Hematopoietic multipotent progenitor cell (in vitro differentiated cells): ENCODE measurements at regions not wholly inside any gene's neighbourhood (a gene's known extent, or its start where the extent isn't known, plus 50 kb on each side); places are given as distances from the start of the nearest gene placed in this dataset.

Experiments
- DNase-seq, 3 donors: peaks; one replicate each; pipeline ENCODE4 v3.0.0-alpha.2; 2011 to 2015; ENCODE audit warnings: low read depth in 2 of 3, low spot score in 2 of 3

DNA sequence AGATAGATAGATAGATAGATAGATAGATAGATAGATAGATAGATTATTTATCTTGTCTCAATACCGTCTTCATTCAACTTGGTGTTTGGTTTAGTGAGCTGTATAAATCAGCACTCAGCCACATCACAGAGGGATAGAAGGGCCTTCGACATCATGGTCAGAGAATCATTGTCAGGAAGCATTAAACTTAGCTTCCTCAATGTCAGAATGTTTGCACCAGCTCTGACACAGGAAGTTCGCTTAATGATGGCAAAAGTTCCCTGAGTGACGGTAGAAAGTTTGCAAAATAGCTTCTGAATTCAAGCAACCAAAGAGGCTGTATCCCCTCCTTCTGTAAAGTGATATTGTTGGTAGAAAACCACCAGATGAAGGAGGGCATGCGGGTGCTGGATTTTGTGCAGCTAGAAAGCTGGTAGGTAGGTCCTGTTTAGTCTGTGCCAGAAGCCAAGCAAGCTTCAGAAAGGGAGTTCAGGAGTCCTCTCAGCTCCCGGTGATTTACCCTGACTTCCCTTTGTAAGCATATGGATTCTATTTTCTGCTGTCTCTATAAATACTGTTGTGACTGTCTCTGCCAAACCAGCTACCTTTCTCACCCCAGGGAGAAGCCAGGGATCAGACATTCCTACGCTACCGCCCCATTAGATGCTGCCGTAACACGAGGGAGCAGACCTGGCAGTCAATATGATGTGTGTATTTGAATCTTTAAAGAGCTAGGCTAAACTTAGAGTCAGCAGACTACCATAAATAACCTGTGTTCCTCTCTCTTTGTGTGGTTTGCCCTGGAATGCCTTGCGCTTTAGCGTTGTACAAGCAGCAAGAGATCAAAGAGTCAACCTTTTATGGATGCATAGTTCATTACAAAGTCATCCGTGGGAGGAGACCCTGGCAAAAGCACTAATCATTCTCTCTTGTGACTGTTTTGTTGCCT lies 200.5 kb upstream of the KIAA1217 start:
- no peak for DNase-seq

- DNase-seq, result no peak
Measured at GRCh38 chr10:24009115-24009514, 199.8 kb upstream of the KIAA1217 start.

GRCh38 chr10:24009736-24010135 lies 199.2 kb upstream of the KIAA1217 start:
- DNase-seq, result no peak

- no peak for DNase-seq
Measured at GRCh38 chr10:24010436-24010970, 198.4 kb upstream of the KIAA1217 start.

GRCh38 chr10:24012249-24012803 lies 196.6 kb upstream of the KIAA1217 start:
- DNase-seq, result no peak

- no peak for DNase-seq
Measured at GRCh38 chr10:24027107-24027506, 181.8 kb upstream of the KIAA1217 start.

- no peak for DNase-seq
Measured at GRCh38 chr10:24034571-24034970, 174.4 kb upstream of the KIAA1217 start.

DNA sequence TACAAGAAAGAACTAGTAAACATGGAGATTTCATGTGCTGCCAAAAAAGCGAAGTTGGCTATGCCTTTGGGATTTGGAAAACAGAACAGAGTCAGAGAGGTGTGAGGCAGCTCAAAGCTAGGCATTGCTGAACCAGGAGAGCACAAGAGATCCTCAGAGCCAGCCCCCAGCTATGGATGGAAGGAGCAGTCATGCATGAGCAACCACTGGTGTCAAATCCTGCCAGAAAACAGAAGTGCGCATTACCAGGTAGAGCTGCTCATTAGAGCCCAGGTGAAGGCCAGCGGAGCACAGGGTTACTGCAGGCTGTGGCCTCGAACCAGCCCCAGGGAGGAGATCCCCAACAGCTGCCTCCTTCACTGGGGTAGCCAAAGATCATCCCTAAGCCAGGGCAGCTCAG lies 173.2 kb upstream of the KIAA1217 start:
- DNase-seq, result no peak

- DNase-seq, result no peak
Measured at GRCh38 chr10:24039315-24039714, 169.6 kb upstream of the KIAA1217 start.

DNA sequence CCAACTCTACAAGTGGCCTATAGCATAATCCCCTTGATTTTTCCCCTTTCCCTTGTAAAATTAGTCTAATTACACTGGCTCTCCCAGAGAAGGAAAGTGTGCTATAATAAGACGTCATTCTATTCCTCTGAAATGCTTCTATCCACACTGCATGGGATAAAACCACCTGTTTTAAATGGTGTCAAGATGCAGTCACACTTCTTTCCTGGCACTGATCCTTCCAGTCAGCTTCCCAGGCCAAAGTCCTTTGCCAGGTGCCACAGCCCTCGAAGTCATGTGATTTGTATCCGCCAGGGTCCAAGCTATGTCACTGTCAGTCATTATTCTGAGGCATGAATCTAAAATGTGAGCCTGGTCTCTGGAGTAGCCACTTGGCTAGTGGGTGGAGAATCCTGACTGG lies 169.0 kb upstream of the KIAA1217 start:
- DNase-seq, result no peak

DNA sequence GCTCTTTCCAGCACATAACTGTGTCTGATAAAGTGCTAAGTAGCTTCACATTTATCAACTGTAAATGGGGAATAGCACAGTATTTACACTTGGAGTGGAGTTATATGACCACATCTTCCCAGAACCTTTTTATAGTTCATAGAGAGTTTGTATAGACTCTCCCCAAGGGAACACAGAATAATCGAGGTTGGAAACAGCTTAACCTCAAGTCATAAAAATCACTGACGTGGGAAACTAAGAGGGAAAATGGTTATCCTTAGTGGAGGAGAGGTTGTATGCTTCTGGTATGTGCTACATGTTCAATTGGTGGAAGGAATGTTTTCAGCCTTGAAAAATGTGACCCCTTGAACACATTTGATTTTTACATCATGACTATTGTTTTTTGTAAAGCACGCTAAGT lies 167.9 kb upstream of the KIAA1217 start:
- DNase-seq, result no peak

GRCh38 chr10:24041834-24042233 lies 167.1 kb upstream of the KIAA1217 start:
- no peak for DNase-seq

DNA sequence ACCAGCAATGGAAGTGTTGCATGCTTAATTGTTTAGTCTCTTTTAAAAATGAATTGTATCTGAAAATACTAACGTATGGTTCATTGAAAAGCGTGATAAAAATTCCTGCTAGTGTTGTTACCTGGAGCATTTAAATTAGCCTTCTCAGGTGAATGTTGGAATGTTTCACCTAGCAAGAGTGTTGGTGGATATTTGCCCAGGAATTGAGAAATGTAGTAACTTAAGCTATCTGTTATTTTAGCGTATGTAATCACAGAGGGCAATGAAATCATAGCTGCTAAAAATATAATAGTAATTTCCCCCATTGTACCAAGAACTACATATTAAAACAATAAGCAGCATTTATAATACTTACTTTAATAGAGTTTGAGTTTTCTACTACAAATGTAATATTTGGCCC lies 166.1 kb upstream of the KIAA1217 start:
- no peak for DNase-seq

GRCh38 chr10:24046060-24046459 lies 162.9 kb upstream of the KIAA1217 start:
- DNase-seq, result no peak

- DNase-seq, result no peak
Measured at GRCh38 chr10:24047176-24047575, 161.8 kb upstream of the KIAA1217 start.

GRCh38 chr10:24054421-24054820 lies 154.5 kb upstream of the KIAA1217 start:
- DNase-seq, result no peak

DNA sequence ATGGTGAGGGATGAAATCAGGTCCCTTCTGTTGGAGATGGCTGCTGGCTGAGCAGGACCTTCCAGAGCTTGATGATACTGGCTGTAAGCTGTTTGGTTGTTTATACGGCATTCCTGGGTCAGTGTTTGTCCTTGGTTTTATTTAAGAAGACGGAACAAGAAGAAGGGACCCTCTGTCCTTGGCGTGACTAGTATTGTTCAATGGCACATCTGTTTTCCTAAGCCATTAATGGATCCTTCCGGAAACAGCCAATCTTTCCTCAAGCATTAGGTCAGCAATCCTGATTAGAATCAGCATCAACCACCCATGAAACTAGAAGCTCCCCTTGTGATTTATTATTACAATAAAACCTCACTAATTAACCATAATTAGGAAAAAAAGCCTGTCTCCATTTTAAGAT lies 128.7 kb upstream of the KIAA1217 start:
- no peak for DNase-seq

DNA sequence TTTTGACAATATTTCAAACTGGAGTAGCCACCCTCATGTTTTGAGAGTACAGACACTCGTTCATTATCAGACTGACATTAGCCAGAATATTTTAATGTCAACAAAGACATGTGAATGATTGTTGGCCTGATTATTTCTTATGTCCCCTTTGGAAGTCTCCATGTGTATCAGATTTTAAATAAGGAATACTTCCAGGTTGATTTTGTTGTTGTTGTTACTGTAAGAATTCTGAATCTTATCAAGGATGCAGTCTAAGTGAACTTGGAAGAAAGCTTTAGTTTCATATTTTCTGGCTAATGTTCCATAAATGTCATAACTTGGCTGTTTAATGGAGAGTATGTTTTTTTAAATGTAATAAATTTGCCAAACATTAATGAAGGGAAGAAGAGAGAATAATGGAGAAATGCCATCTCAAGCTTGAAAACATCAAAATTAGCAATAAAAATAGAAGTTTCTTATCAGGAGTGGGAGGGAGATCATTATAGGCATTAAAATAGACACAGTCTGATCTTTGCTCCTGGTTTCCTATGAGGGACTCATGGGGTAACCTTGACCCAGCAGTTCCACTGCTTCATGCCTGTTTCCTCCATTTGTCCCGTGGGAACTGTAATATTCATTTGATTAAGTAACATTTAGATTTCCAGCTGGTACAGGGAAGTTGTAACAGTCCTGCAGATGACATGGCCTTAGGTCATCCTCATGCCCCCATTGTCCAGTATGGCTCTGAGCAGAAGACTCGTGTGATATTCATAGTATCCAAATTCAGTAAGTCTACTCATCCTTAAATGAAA lies 122.4 kb upstream of the KIAA1217 start:
- DNase-seq, result no peak

DNA sequence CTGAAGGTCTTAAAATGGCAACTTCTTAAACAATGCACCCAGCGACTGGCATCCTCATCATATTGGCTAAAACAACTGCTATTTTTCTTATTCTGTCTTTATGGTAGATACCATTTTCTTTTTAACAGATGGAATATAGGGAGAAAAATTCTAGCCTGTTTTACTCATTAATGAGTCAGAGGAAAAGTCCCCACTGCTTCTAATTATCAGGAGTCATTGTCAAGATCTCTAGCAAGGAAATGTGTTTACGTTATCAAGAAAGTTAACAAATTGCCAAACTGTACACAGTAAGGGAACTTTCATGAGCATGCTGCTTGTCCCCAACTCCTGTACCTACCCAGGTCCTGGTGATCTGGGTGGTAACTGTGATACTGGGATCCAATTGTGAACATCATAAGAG lies 117.7 kb upstream of the KIAA1217 start:
- no peak for DNase-seq

DNA sequence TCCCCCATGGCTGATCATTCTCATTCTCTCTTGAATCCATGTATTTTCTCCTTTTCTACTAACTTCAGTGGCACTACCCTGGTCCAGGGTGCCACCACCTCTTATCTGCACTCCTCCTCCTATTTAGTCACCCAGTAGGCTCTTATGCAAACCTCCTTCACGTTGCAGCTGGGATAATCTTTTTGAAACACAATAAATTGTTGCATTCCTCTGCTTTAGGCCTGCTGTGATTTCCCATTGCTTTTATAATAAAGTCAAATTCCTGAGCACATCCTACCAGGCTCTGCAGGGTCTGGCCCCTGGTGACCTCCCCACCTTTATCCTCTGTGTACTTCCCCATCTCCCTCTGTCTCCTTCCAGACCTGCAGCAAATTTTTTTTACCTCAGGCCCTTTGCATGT lies 112.7 kb upstream of the KIAA1217 start:
- no peak for DNase-seq

DNA sequence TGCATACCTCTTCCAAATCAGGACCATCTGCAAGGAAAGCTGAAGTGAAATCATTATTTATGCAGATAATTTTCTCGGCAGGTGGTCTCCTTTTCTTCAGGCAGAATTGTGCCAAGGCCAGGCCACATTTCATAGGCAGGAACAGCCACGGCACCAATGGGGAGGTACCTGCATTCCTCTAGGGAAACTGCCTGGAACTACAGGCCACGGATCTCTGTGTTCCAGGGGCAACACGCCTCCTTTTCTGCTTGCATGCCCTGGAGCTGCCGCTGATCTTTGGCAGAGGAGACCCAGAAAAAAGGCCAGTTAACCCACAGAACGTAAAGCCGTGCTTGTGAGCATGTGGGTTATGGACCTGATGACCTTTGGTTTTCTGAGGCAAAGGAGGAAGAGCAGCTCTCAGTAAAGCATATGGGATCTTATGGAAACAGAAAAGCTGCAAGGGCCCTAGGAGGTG lies 111.2 kb upstream of the KIAA1217 start:
- no peak for DNase-seq
